ENCODE measurements at regions not wholly inside any gene's neighbourhood (a gene's known extent, or its start where the extent isn't known, plus 50 kb on each side); places are given as distances from the start of the nearest gene placed in this dataset.
"Not testable (repeated sequence)": the region's sequence is repeated elsewhere in the genome, so short reads cannot be mapped to it uniquely, and the experiment has no call there.

GRCh38 chr16:27600381-27600780, 50.4 kb downstream of the KATNIP start:
- peak; percentile 69 for DNase-seq (ENCODE audit: low spot score)

- DNase-seq (ENCODE audit: low spot score) = no peak
These were observed 52.2 kb downstream of the KATNIP start for GRCh38 chr16:27602103-27602502.

- DNase-seq (ENCODE audit: low spot score) = not testable (repeated sequence)
These were observed 55.7 kb downstream of the KATNIP start for GRCh38 chr16:27605500-27606106.

GRCh38 chr16:27611340-27611739, 61.4 kb downstream of the KATNIP start:
- no peak for DNase-seq (ENCODE audit: low spot score)

- no peak for DNase-seq (ENCODE audit: low spot score)
These were observed 63.4 kb downstream of the KATNIP start for GRCh38 chr16:27613238-27613791.

GRCh38 chr16:27617665-27618064, 67.7 kb downstream of the KATNIP start:
- no peak for DNase-seq (ENCODE audit: low spot score)

GRCh38 chr16:27618165-27618564, 68.2 kb downstream of the KATNIP start:
- DNase-seq (ENCODE audit: low spot score) = no peak

- DNase-seq (ENCODE audit: low spot score) = no peak
These were observed 68.8 kb downstream of the KATNIP start for GRCh38 chr16:27618606-27619327.

GRCh38 chr16:27620541-27620940, 70.6 kb downstream of the KATNIP start:
- no peak for DNase-seq (ENCODE audit: low spot score)

- DNase-seq (ENCODE audit: low spot score) = no peak
These were observed 74.5 kb downstream of the KATNIP start for GRCh38 chr16:27624154-27625049.

- DNase-seq (ENCODE audit: low spot score) = no peak
These were observed 75.2 kb downstream of the KATNIP start for GRCh38 chr16:27625050-27625697.

GRCh38 chr16:27627136-27627535, 77.2 kb downstream of the KATNIP start:
- DNase-seq (ENCODE audit: low spot score) = no peak

GRCh38 chr16:27628241-27628942, 78.4 kb downstream of the KATNIP start:
- DNase-seq (ENCODE audit: low spot score) = no peak

GRCh38 chr16:27628943-27629462, 79.1 kb downstream of the KATNIP start:
- DNase-seq (ENCODE audit: low spot score) = not testable (repeated sequence)

GRCh38 chr16:27632216-27632615, 82.3 kb downstream of the KATNIP start:
- no peak for DNase-seq (ENCODE audit: low spot score)

GRCh38 chr16:27633221-27633620, 83.3 kb downstream of the KATNIP start:
- no peak for DNase-seq (ENCODE audit: low spot score)

GRCh38 chr16:27633721-27634120, 83.8 kb downstream of the KATNIP start:
- DNase-seq (ENCODE audit: low spot score) = no peak

- no peak for DNase-seq (ENCODE audit: low spot score)
These were observed 84.8 kb downstream of the KATNIP start for GRCh38 chr16:27634779-27635178.

GRCh38 chr16:27636453-27637240, 86.7 kb downstream of the KATNIP start:
- no peak for DNase-seq (ENCODE audit: low spot score)

- DNase-seq (ENCODE audit: low spot score) = no peak
These were observed 89.1 kb downstream of the KATNIP start for GRCh38 chr16:27638833-27639560.

Data from ecto neural progenitor cell (in vitro differentiated cells).